BJ (cell line): ENCODE measurements at regions not wholly inside any gene's neighbourhood (a gene's known extent, or its start where the extent isn't known, plus 50 kb on each side); places are given as distances from the start of the nearest gene placed in this dataset.

ENCODE experiments used
- CTCF ChIA-PET: fragments of 350-600 bp; formaldehyde crosslinking; extraction: SDS; loops from one replicate; lab custom pipeline; 2021; ENCODE audit warnings: antibody characterized with exemption, inconsistent platforms; lab: Yijun Ruan, JAX
- POLR2A ChIA-PET: fragments of 300-600 bp; sonication (Branson Sonifier 250); formaldehyde crosslinking; extraction: SDS; loops from one replicate; lab custom pipeline; 2021; ENCODE audit warnings: antibody characterized with exemption; lab: Charles Lee
- DNase-seq: peaks from one replicate; pipeline ENCODE4 v3.0.0-alpha.2; 2011; ENCODE audit warnings: low read depth
- H3K27me3 ChIP-seq: 2 replicates; pipeline ENCODE4 v1.6.0; 2011; ENCODE audit warnings: low read length; ENCODE audit not compliant: control insufficient read depth, insufficient read depth
- H3K36me3 ChIP-seq: 2 replicates; pipeline ENCODE4 v1.5.1; 2011; ENCODE audit warnings: low read length; ENCODE audit not compliant: control insufficient read depth, insufficient read depth
- H3K4me3 ChIP-seq: 2 replicates; pipeline ENCODE4 v1.5.1; 2011; ENCODE audit warnings: low read depth, mild to moderate bottlenecking, control low read depth, low read length
- TF ChIP-seq, protein P1 (sequence below): IDR thresholded peaks from 2 replicates; pipeline ENCODE4 v1.5.1; 2011; ENCODE audit warnings: low read depth, mild to moderate bottlenecking, control low read depth, inconsistent platforms, low read length, moderate library complexity; ENCODE audit not compliant: insufficient read depth

DNA sequence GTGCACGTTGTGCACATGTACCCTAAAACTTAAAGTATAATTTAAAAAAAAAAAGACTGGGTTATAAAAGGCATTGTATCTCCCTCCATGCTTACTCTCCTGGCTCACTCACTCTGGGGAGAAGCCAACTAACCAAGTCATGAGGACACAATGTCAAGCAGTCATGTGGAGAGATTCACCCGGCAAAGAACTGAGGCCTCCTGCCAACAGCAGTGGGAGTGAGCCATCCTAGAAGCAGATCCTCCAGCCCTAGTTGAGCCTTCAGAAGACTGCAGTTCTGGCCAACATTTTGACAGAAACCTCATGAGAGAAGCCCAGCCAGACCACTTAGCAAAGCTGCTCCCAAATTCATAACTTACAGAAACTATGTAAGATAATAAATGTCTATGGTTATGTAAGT lies 521.7 kb upstream of the FZD8 start:
- no peak overlapping the region for H3K4me3 ChIP-seq
- H3K27me3 ChIP-seq: no peaks in the 10 kb centered on the region
- TF ChIP-seq, protein P1, sequence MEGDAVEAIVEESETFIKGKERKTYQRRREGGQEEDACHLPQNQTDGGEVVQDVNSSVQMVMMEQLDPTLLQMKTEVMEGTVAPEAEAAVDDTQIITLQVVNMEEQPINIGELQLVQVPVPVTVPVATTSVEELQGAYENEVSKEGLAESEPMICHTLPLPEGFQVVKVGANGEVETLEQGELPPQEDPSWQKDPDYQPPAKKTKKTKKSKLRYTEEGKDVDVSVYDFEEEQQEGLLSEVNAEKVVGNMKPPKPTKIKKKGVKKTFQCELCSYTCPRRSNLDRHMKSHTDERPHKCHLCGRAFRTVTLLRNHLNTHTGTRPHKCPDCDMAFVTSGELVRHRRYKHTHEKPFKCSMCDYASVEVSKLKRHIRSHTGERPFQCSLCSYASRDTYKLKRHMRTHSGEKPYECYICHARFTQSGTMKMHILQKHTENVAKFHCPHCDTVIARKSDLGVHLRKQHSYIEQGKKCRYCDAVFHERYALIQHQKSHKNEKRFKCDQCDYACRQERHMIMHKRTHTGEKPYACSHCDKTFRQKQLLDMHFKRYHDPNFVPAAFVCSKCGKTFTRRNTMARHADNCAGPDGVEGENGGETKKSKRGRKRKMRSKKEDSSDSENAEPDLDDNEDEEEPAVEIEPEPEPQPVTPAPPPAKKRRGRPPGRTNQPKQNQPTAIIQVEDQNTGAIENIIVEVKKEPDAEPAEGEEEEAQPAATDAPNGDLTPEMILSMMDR: no peak
- H3K36me3 ChIP-seq: no peaks in the 10 kb centered on the region
- ChIA-PET POLR2A (no interaction called here), CTCF (no interaction called here)
- DNase-seq: no peak

DNA sequence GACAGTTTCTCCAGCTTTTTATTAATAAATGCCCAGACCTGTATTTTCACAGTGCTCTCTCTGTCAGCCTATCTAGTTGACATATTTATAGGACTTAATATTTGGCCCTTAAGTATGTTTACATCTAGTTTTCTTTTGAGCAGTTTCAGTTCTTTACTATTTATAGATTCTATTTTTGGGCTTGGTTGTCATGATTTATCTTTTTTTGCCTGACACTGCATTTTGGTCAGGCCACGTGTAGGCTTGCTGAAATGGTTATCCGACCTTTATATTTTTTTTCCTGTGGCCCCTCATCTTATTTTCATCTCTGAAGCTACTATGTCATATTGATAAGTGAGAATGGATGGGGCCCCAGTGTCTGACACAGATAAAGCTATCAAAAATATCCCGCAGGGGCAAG lies 515.4 kb upstream of the FZD8 start:
- Histone ChIP-seq H3K36me3 (no peaks in the 10 kb centered on the region), H3K27me3 (no peaks in the 10 kb centered on the region), H3K4me3 (no peak overlapping the region)
- TF ChIP-seq, protein P1: no peak
- POLR2A ChIA-PET: no interaction called here
- no peak for DNase-seq
- CTCF ChIA-PET: no interaction called here

DNA sequence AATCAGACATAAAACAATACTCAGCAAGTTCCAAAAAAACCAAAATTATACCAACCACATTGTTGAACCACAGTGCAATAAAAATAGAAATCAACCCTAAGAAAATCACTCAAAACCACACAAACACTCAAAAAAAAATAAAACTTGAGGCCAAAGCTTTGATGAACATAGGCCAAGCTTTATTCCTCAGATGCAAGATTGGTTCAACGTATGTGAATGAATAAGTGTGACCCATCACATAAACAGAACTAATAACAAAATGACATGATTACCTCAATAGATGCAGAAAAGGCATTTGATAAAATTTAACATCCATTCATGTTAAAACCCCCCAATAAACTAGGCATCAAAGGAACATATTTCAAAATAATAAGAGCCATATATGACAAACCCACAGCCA lies 506.1 kb upstream of the FZD8 start:
- TF ChIP-seq, protein P1: no peak
- Histone ChIP-seq H3K4me3 (no peak overlapping the region), H3K27me3 (no peaks in the 10 kb centered on the region), H3K36me3 (no peaks in the 10 kb centered on the region)
- POLR2A ChIA-PET: interaction anchor here (0.7 kb wide), 1 partner anchor 23 kb away, joined by 3 read pairs; no protein-coding TSS in a partner anchor
- DNase-seq: no peak
- CTCF ChIA-PET: no interaction called here

DNA sequence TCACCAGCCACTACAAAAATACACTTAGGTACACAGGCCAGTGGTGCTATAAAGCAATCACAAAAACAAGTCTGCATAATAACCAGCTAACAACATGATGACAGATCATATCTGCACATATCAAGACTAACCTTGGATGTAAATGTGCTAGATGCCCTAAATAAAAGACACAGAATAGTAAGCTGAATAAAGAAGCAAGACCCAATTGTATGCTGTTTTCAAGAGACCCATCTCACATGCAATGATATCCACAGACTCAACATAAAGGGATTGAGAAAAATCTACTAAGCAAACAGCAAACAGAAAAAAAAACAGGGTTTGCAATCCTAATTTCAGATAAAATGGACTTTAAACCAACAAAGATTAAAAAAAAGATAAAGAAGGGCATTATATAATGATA lies 505.4 kb upstream of the FZD8 start:
- no peaks in the 10 kb centered on the region for H3K27me3 ChIP-seq
- no peaks in the 10 kb centered on the region for H3K36me3 ChIP-seq
- TF ChIP-seq, protein P1: no peak
- no peak for DNase-seq
- ChIA-PET CTCF (interaction anchor here (0.9 kb wide), 1 partner anchor 8 kb away, joined by 3 read pairs; no protein-coding TSS in a partner anchor), POLR2A (no interaction called here)
- no peak overlapping the region for H3K4me3 ChIP-seq

DNA sequence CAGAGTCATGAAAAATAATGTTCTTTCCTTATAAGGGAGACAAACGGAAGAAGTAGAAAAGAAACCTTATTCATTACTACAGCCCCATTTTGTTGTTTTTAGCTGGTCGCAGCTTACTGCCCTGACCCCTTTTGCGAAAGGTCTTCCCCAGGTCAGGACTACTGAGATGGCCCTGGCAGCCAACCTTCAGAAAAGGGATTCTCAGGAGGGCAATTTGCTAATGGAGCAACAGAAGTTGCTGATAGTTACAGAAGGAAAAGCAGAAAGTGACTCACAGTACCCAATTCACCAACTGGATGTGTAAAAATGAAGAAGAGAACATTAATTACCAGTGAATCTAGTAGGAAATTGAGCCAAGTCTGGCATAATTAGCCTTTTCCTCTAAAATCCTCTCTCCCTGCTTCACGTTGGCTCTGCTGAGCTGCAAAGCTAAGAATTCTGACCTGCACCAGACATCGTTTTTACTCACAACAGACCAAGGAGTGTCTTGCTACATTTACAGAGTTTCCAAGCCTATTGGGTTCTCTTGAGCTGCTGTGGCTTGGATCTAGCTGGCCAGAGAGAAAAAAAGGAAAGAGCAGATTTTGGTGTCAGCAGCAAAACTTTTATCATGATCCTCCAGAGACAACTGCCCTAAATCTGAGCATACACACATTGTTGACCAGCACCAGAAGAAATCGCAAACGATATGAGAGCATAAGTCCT lies 499.9 kb upstream of the FZD8 start:
- no peak overlapping the region for H3K4me3 ChIP-seq
- H3K27me3 ChIP-seq: no peaks in the 10 kb centered on the region
- TF ChIP-seq, protein P1: no peak
- DNase-seq: no peak
- CTCF ChIA-PET: no interaction called here
- H3K36me3 ChIP-seq: no peaks in the 10 kb centered on the region
- POLR2A ChIA-PET: no interaction called here
